SK-N-SH (cell line): ENCODE measurements at regions not wholly inside any gene's neighbourhood (a gene's known extent, or its start where the extent isn't known, plus 50 kb on each side); places are given as distances from the start of the nearest gene placed in this dataset.

ENCODE experiments used
- NRF1 ChIP-seq: IDR thresholded peaks from 2 replicates; pipeline ENCODE4 v1.6.1; 2012; ENCODE audit warnings: low read depth, mild to moderate bottlenecking, low read length
- POLR2AphosphoS5 ChIP-seq: IDR thresholded peaks from 2 replicates; pipeline ENCODE4 v1.6.1; 2012; ENCODE audit warnings: low read depth, low read length
- TF ChIP-seq, protein P1 (sequence below): fragments of 200-600 bp; sonication (generic); IDR thresholded peaks from 2 replicates; pipeline ENCODE4 v1.6.1; 2017; ENCODE audit warnings: antibody characterized with exemption, mild to moderate bottlenecking, moderate library complexity

DNA sequence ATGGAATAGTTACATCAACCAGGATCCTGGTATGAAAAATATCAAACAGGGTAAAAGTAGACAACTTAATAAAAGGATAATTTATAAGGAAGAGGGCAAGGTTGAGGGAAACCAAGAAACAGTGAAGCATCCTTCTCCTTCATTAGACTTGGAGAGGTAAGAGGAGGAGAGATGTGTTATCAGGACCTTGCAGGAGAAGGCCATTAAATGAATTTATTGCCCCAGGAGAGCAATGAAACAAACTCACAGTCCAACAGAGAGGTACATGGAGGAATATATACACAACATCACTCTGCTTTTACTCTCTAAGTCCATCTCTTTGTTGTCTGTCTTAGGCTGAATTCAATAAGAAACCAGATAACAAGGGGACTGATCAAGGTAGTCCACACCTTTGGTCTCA is 966.2 kb downstream of the SORCS1 start:
- TF ChIP-seq POLR2AphosphoS5 (no peak), NRF1 (no peak)
- TF ChIP-seq, protein P1, sequence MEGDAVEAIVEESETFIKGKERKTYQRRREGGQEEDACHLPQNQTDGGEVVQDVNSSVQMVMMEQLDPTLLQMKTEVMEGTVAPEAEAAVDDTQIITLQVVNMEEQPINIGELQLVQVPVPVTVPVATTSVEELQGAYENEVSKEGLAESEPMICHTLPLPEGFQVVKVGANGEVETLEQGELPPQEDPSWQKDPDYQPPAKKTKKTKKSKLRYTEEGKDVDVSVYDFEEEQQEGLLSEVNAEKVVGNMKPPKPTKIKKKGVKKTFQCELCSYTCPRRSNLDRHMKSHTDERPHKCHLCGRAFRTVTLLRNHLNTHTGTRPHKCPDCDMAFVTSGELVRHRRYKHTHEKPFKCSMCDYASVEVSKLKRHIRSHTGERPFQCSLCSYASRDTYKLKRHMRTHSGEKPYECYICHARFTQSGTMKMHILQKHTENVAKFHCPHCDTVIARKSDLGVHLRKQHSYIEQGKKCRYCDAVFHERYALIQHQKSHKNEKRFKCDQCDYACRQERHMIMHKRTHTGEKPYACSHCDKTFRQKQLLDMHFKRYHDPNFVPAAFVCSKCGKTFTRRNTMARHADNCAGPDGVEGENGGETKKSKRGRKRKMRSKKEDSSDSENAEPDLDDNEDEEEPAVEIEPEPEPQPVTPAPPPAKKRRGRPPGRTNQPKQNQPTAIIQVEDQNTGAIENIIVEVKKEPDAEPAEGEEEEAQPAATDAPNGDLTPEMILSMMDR, result no peak
